AG10803 (cell line): ENCODE measurements at regions not wholly inside any gene's neighbourhood (a gene's known extent, or its start where the extent isn't known, plus 50 kb on each side); places are given as distances from the start of the nearest gene placed in this dataset.
"Not testable (repeated sequence)": the region's sequence is repeated elsewhere in the genome, so short reads cannot be mapped to it uniquely, and the experiment has no call there.

Experiments used
- DNase-seq: peaks from one replicate; pipeline ENCODE4 v3.0.0; 2010; ENCODE audit warnings: low read depth
- H3K4me3 ChIP-seq: 2 replicates; pipeline ENCODE4 v1.5.1; 2011; ENCODE audit warnings: mild to moderate bottlenecking, low read length, control low read depth
- CTCF ChIP-seq: conservative IDR thresholded peaks from 2 replicates; pipeline ENCODE4 v1.5.1; 2011; ENCODE audit warnings: mild to moderate bottlenecking, low read length, control low read depth, inconsistent platforms

- no peak overlapping the region for H3K4me3 ChIP-seq
- no peak for DNase-seq
- no peak for TF ChIP-seq CTCF
Measured at GRCh38 chr3:118537454-118537853, 497.2 kb downstream of the IGSF11 start.

- no peak for DNase-seq
- H3K4me3 ChIP-seq: no peak overlapping the region
- no peak for TF ChIP-seq CTCF
Measured at GRCh38 chr3:118538187-118538586, 496.5 kb downstream of the IGSF11 start.

- H3K4me3 ChIP-seq, DNase-seq: not testable (repeated sequence)
Measured at GRCh38 chr3:118539820-118540447, 494.7 kb downstream of the IGSF11 start.

- DNase-seq, H3K4me3 ChIP-seq: not testable (repeated sequence)
Measured at GRCh38 chr3:118540448-118540821, 494.2 kb downstream of the IGSF11 start.

- no peak for DNase-seq
- no peak for TF ChIP-seq CTCF
- no peak overlapping the region for H3K4me3 ChIP-seq
Measured at GRCh38 chr3:118540826-118541225, 493.8 kb downstream of the IGSF11 start.

GRCh38 chr3:118541796-118542195 is 492.9 kb downstream of the IGSF11 start:
- TF ChIP-seq CTCF: no peak
- no peak for DNase-seq
- H3K4me3 ChIP-seq: no peak overlapping the region

- no peak overlapping the region for H3K4me3 ChIP-seq
- TF ChIP-seq CTCF: no peak
- no peak for DNase-seq
Measured at GRCh38 chr3:118543832-118544231, 490.8 kb downstream of the IGSF11 start.

GRCh38 chr3:118544458-118544857 is 490.2 kb downstream of the IGSF11 start:
- no peak for TF ChIP-seq CTCF
- no peak for DNase-seq
- H3K4me3 ChIP-seq: no peak overlapping the region
